AG04449 (cell line): ENCODE measurements at regions not wholly inside any gene's neighbourhood (a gene's known extent, or its start where the extent isn't known, plus 50 kb on each side); places are given as distances from the start of the nearest gene placed in this dataset.

Source experiments
- CTCF ChIA-PET: fragments of 350-600 bp; formaldehyde crosslinking; extraction: SDS; loops from one replicate; lab custom pipeline; 2021; ENCODE audit warnings: antibody characterized with exemption; lab: Yijun Ruan, JAX
- POLR2A ChIA-PET: fragments of 400-600, 350-600 bp; formaldehyde crosslinking; extraction: SDS; loops from one replicate; lab custom pipeline; 2020; ENCODE audit warnings: antibody characterized with exemption, inconsistent platforms; lab: Yijun Ruan, JAX
- DNase-seq: peaks from one replicate; pipeline ENCODE4 v3.0.0-alpha.2; 2010; ENCODE audit warnings: low read depth, low spot score
- H3K4me3 ChIP-seq: 2 replicates; pipeline ENCODE4 v1.5.1; 2011; ENCODE audit warnings: low read depth, mild to moderate bottlenecking, control low read depth, low read length
- TF ChIP-seq, protein P1 (sequence below): IDR thresholded peaks from one replicate; pipeline ENCODE4 v1.5.1; 2011; ENCODE audit warnings: mild to moderate bottlenecking, moderate library complexity, low read length, control low read depth, inconsistent platforms; ENCODE audit not compliant: insufficient read depth; ENCODE audit errors: missing control alignments

DNA sequence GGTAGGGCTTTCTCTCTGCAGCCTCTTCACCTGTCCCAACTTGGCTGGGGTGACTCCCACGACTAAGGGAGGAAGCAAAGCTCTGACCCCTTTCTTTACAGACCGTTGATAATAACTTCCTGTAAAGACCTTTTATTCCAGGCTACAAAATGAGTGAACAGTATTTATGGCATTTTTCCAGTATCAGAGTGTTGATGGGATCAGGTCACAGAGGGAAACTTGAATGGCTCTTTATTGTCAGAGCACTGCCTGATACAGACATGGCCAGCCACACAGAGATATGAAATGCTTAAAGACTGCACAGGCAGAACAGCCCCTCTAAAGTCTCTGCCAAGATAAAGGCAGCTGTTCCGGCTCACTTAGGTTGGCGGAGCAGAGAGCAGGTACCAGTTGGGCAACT is 1033.9 kb upstream of the NR2F2 start:
- DNase-seq: no peak
- TF ChIP-seq, protein P1, sequence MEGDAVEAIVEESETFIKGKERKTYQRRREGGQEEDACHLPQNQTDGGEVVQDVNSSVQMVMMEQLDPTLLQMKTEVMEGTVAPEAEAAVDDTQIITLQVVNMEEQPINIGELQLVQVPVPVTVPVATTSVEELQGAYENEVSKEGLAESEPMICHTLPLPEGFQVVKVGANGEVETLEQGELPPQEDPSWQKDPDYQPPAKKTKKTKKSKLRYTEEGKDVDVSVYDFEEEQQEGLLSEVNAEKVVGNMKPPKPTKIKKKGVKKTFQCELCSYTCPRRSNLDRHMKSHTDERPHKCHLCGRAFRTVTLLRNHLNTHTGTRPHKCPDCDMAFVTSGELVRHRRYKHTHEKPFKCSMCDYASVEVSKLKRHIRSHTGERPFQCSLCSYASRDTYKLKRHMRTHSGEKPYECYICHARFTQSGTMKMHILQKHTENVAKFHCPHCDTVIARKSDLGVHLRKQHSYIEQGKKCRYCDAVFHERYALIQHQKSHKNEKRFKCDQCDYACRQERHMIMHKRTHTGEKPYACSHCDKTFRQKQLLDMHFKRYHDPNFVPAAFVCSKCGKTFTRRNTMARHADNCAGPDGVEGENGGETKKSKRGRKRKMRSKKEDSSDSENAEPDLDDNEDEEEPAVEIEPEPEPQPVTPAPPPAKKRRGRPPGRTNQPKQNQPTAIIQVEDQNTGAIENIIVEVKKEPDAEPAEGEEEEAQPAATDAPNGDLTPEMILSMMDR: no peak
- CTCF ChIA-PET: interaction anchor here (1.6 to 1.7 kb wide), 2 partner anchors 17 to 37 kb away, joined by 3 to 4 read pairs; no protein-coding TSS in a partner anchor
- no peak overlapping the region for H3K4me3 ChIP-seq
- POLR2A ChIA-PET: interaction anchor here (0.9 kb wide), 1 partner anchor 30 kb away, joined by 3 read pairs; no protein-coding TSS in a partner anchor

DNA sequence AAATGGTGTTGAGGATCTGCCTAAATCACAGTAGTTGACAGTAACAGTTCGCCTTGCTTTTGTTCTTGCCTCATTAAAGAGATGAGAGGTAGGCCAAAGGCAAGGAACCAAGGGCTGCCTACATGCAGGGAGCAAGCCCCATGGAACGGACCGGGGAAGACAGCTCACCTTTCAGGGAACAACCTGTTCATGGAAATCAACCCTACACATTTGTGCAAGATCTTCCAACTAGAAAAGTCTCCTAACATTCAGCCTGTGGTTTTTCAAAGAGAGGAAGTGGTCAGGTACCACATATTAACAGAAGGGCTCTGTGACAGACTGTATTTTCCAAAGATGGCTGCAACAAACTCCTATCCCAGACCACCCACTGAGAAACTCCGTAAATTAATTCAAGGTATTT is 1031.8 kb upstream of the NR2F2 start:
- H3K4me3 ChIP-seq: no peak overlapping the region
- TF ChIP-seq, protein P1: no peak
- ChIA-PET POLR2A (no interaction called here), CTCF (no interaction called here)
- DNase-seq: no peak

DNA sequence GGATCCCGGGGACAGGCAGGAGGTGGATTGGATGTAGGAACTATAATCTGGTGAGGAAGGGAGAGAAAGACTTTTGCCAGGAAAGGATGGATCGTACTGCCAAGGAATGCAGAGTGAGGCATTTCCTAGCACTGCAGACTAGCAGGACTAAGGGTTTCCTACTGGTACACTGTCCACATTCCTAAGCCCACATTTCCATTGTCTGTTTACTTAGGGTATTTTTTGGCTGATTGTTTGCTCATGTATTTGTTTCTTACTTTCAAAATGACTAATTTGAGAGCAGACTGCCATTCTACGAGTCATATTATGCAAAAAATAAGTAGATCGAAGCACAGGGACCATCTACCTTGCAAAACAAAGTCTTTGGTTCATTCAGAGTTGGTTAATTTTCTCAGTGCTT is 1029.5 kb upstream of the NR2F2 start:
- ChIA-PET POLR2A (no interaction called here), CTCF (no interaction called here)
- H3K4me3 ChIP-seq: no peak overlapping the region
- DNase-seq: no peak
- TF ChIP-seq, protein P1: no peak

- ChIA-PET POLR2A (no interaction called here), CTCF (no interaction called here)
- H3K4me3 ChIP-seq: no peak overlapping the region
- TF ChIP-seq, protein P1: no peak
- no peak for DNase-seq
Observed at GRCh38 chr15:95302206-95302605, 1028.3 kb upstream of the NR2F2 start.

GRCh38 chr15:95302809-95303208 is 1027.7 kb upstream of the NR2F2 start:
- CTCF ChIA-PET: interaction anchor here (2.8 kb wide), 1 partner anchor 11 kb away, joined by 10 read pairs; no protein-coding TSS in a partner anchor
- DNase-seq: no peak
- TF ChIP-seq, protein P1: no peak
- H3K4me3 ChIP-seq: no peak overlapping the region
- POLR2A ChIA-PET: no interaction called here

GRCh38 chr15:95303713-95304112 is 1026.8 kb upstream of the NR2F2 start:
- TF ChIP-seq, protein P1: no peak
- ChIA-PET CTCF (interaction anchor here (1.4 to 2.8 kb wide), 2 partner anchors 11 to 15 kb away, joined by 4 to 10 read pairs; no protein-coding TSS in a partner anchor), POLR2A (no interaction called here)
- no peak overlapping the region for H3K4me3 ChIP-seq
- no peak for DNase-seq
